GM18520 (cell line): ENCODE measurements at regions not wholly inside any gene's neighbourhood (a gene's known extent, or its start where the extent isn't known, plus 50 kb on each side); places are given as distances from the start of the nearest gene placed in this dataset.

Experiments used
- ATAC-seq: cut with Tn5 transposase; IDR thresholded peaks from one replicate; pipeline ENCODE4 v1.9.1; 2021; ENCODE audit not compliant: unreplicated experiment

- no peak for ATAC-seq
Measured at GRCh38 chr18:27763341-27763740, 413.6 kb downstream of the CDH2 start.

- no peak for ATAC-seq
Measured at GRCh38 chr18:27762054-27762453, 414.9 kb downstream of the CDH2 start.

GRCh38 chr18:27752944-27753343 lies 424.0 kb downstream of the CDH2 start:
- ATAC-seq: no peak

GRCh38 chr18:27750923-27751322 lies 426.0 kb downstream of the CDH2 start:
- ATAC-seq: no peak

GRCh38 chr18:27750014-27750413 lies 426.9 kb downstream of the CDH2 start:
- no peak for ATAC-seq

GRCh38 chr18:27749194-27749593 lies 427.7 kb downstream of the CDH2 start:
- no peak for ATAC-seq

GRCh38 chr18:27746241-27746640 lies 430.7 kb downstream of the CDH2 start:
- no peak for ATAC-seq

GRCh38 chr18:27735117-27735516 lies 441.8 kb downstream of the CDH2 start:
- ATAC-seq: no peak

GRCh38 chr18:27731211-27731610 lies 445.7 kb downstream of the CDH2 start:
- no peak for ATAC-seq

- ATAC-seq: no peak
Measured at GRCh38 chr18:27728659-27729058, 448.3 kb downstream of the CDH2 start.

GRCh38 chr18:27724362-27724761 lies 452.6 kb downstream of the CDH2 start:
- ATAC-seq: no peak

GRCh38 chr18:27723168-27723567 lies 453.8 kb downstream of the CDH2 start:
- no peak for ATAC-seq

- no peak for ATAC-seq
Measured at GRCh38 chr18:27719680-27720079, 457.2 kb downstream of the CDH2 start.

GRCh38 chr18:27717816-27718215 lies 459.1 kb downstream of the CDH2 start:
- ATAC-seq: no peak

- ATAC-seq: no peak
Measured at GRCh38 chr18:27717250-27717649, 459.7 kb downstream of the CDH2 start.

GRCh38 chr18:27715751-27716150 lies 461.2 kb downstream of the CDH2 start:
- no peak for ATAC-seq

- ATAC-seq: no peak
Measured at GRCh38 chr18:27713738-27714095, 463.2 kb downstream of the CDH2 start.

GRCh38 chr18:27713037-27713737 lies 463.7 kb downstream of the CDH2 start:
- ATAC-seq: no peak

GRCh38 chr18:27712066-27712465 lies 464.9 kb downstream of the CDH2 start:
- no peak for ATAC-seq

- ATAC-seq: no peak
Measured at GRCh38 chr18:27711382-27711781, 465.5 kb downstream of the CDH2 start.

GRCh38 chr18:27709344-27709743 lies 467.6 kb downstream of the CDH2 start:
- no peak for ATAC-seq

GRCh38 chr18:27707201-27707600 lies 469.7 kb downstream of the CDH2 start:
- ATAC-seq: no peak

- no peak for ATAC-seq
Measured at GRCh38 chr18:27704736-27705361, 472.1 kb downstream of the CDH2 start.
